PC-9 (cell line): ENCODE measurements at regions not wholly inside any gene's neighbourhood (a gene's known extent, or its start where the extent isn't known, plus 50 kb on each side); places are given as distances from the start of the nearest gene placed in this dataset.

ENCODE experiments used
- EZH2 ChIP-seq: fragments of 200-600 bp; sonication (generic); IDR thresholded peaks from 2 replicates; pipeline ENCODE4 v1.8.0; 2017; ENCODE audit warnings: antibody characterized with exemption, low read depth
- TF ChIP-seq, protein P1 (sequence below): fragments of 200-600 bp; sonication (generic); conservative IDR thresholded peaks from 2 replicates; pipeline ENCODE4 v1.6.1; 2017; ENCODE audit warnings: mixed run types, antibody characterized with exemption, mild to moderate bottlenecking, moderate library complexity

- TF ChIP-seq, protein P1, sequence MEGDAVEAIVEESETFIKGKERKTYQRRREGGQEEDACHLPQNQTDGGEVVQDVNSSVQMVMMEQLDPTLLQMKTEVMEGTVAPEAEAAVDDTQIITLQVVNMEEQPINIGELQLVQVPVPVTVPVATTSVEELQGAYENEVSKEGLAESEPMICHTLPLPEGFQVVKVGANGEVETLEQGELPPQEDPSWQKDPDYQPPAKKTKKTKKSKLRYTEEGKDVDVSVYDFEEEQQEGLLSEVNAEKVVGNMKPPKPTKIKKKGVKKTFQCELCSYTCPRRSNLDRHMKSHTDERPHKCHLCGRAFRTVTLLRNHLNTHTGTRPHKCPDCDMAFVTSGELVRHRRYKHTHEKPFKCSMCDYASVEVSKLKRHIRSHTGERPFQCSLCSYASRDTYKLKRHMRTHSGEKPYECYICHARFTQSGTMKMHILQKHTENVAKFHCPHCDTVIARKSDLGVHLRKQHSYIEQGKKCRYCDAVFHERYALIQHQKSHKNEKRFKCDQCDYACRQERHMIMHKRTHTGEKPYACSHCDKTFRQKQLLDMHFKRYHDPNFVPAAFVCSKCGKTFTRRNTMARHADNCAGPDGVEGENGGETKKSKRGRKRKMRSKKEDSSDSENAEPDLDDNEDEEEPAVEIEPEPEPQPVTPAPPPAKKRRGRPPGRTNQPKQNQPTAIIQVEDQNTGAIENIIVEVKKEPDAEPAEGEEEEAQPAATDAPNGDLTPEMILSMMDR = no peak
- TF ChIP-seq EZH2 = no peak
Measured at GRCh38 chr1:233446935-233447334, 119.4 kb downstream of the MAP3K21 start.
